Choroid plexus epithelial cell (primary cell): ENCODE measurements at regions not wholly inside any gene's neighbourhood (a gene's known extent, or its start where the extent isn't known, plus 50 kb on each side); places are given as distances from the start of the nearest gene placed in this dataset.

Experiments used
- DNase-seq: peaks from one replicate; pipeline ENCODE4 v3.0.0-alpha.2; 2010; ENCODE audit warnings: low read depth
- H3K4me3 ChIP-seq: 2 replicates; pipeline ENCODE4 v1.5.1; 2011; ENCODE audit warnings: low read depth, mild to moderate bottlenecking, control low read depth, low read length, moderate library complexity
- CTCF ChIP-seq: conservative IDR thresholded peaks from 2 replicates; pipeline ENCODE4 v1.5.1; 2011; ENCODE audit warnings: low read depth, mild to moderate bottlenecking, control low read depth, inconsistent platforms, low read length, moderate library complexity

- no peak for TF ChIP-seq CTCF
- H3K4me3 ChIP-seq = no peak overlapping the region
- no peak for DNase-seq
These were observed 443.8 kb downstream of the MED13L start for GRCh38 chr12:115833704-115834103.

DNA sequence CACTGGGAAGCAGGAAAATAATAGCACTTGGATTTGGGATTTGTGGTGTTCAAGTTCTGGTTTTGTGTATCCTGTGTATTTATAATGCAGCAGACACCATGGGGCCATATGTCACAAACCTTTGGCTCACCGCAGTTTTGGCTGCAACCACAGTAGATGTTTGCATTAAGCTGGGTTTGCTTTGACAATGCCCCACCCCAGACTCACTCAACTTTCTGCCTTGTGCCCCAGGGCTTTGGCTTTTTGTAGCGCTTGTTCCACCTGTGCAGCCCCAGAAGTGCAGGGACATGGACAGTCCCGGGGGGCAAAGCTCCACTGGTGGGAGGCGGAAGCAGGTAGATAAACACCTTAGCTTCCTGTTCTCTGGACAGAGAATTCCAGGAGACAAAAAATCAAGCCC, 446.9 kb downstream of the MED13L start:
- no peak for TF ChIP-seq CTCF
- no peak overlapping the region for H3K4me3 ChIP-seq
- no peak for DNase-seq

GRCh38 chr12:115830070-115830469, 447.4 kb downstream of the MED13L start:
- no peak overlapping the region for H3K4me3 ChIP-seq
- no peak for TF ChIP-seq CTCF
- DNase-seq = no peak

DNA sequence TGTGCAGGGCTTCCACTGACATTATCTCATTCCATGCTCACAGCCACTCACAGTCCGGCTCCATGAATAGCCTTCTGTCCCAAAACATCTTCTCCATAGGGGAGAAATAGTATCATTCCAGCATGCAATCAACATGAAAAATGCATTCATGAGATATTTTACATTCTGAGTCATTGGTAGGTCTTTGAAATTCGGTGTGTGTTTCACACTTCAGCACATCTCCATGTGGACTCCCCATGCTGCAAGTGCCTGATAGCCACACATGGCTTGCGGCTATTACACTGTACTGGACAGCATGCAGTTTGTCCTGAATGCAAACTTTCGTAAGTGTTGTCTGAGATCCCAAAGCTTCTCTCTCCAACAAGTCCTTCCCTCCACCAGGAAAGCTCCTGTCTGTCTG, 449.3 kb downstream of the MED13L start:
- TF ChIP-seq CTCF = no peak
- no peak overlapping the region for H3K4me3 ChIP-seq
- peak; percentile 3 for DNase-seq

DNA sequence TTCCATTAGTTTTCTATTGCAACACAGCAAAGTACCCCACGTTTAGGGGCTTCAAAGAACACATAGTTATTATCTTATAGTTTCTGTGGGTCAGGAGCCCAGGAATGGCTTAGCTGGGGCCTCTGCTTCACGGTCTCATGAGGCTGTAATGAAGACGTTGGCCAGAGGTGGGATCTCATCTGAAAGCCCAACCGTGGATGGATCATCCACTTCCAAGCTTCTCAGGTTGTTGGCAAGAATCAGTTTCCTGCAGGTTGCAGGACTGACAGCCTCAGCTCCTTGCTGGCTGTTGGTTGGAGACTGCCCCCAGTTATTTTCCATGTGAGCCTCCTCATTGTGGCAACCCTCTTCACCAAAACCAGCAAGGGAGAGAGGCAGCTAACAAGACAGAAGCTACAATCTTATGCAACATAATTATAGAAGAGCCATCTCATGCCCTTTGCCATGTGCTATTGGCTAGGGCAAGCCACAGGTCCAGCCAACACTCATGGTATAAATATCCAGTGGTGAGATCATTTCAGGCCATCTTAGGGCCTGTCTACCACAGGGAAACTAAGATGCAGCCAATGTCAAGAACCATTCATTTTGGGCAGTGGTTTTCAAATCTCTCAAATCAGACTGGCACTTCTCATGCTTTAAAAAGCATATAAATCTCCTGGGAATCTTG, 452.4 kb downstream of the MED13L start:
- TF ChIP-seq CTCF = no peak
- no peak for DNase-seq
- H3K4me3 ChIP-seq = no peak overlapping the region

DNA sequence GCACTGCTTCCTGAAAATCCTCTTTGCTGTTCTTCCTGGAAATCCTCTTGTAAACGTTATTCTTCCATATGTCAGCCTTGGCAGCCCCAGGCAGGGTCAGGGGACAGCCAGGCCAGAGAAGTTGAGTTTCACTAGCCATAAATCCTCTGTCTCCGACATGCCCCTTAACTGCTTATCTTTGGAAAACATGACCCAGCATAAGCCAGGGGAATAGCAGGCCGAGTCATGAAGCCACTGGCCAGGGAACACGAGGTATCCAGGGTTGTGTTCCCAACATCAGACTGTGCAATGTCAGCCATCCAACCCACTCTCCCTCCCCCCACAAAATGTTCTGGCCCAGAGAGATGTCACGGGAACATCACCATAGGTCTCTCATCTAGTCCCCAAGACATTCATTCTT, 453.9 kb downstream of the MED13L start:
- no peak for TF ChIP-seq CTCF
- no peak overlapping the region for H3K4me3 ChIP-seq
- no peak for DNase-seq

- TF ChIP-seq CTCF = no peak
- H3K4me3 ChIP-seq = no peak overlapping the region
- DNase-seq = no peak
These were observed 456.8 kb downstream of the MED13L start for GRCh38 chr12:115820656-115821055.
